Nephron progenitor cell (in vitro differentiated cells): ENCODE measurements at regions not wholly inside any gene's neighbourhood (a gene's known extent, or its start where the extent isn't known, plus 50 kb on each side); places are given as distances from the start of the nearest gene placed in this dataset.

Experiments
- DNase-seq: peaks from one replicate; pipeline ENCODE4 v3.0.0; 2021
- H3K27ac Mint-ChIP-seq: 2 replicates; pipeline ENCODE4 v1.8.0; 2021; ENCODE audit warnings: mild to moderate bottlenecking, moderate library complexity, mixed read lengths
- H3K27me3 Mint-ChIP-seq: 2 replicates; pipeline ENCODE4 v1.8.0; 2021; ENCODE audit warnings: mild to moderate bottlenecking, low read depth, mixed read lengths; ENCODE audit not compliant: poor library complexity
- H3K36me3 Mint-ChIP-seq: 2 replicates; pipeline ENCODE4 v1.8.0; 2021; ENCODE audit warnings: low read depth, mixed read lengths
- H3K4me1 Mint-ChIP-seq: 2 replicates; pipeline ENCODE4 v1.8.0; 2021; ENCODE audit warnings: mixed read lengths
- H3K4me3 Mint-ChIP-seq: 2 replicates; pipeline ENCODE4 v1.8.0; 2021; ENCODE audit warnings: mild to moderate bottlenecking, moderate library complexity, mixed read lengths
- H3K9me3 Mint-ChIP-seq: 2 replicates; pipeline ENCODE4 v1.8.0; 2021; ENCODE audit warnings: mild to moderate bottlenecking, moderate library complexity, mixed read lengths
- CTCF ChIP-seq: fragments of 200-600 bp; sonication (generic); IDR thresholded peaks from 2 replicates; pipeline ENCODE4 v1.5.0; 2021; ENCODE audit warnings: antibody characterized with exemption

GRCh38 chr2:56455642-56456041, 271.9 kb downstream of the CCDC85A start:
- H3K4me3 Mint-ChIP-seq: no peak overlapping the region
- H3K36me3 Mint-ChIP-seq: peaks cover 4% of the 10 kb centered on the region
- peaks cover 16% of the 10 kb centered on the region for H3K9me3 Mint-ChIP-seq
- peaks cover 9% of the 10 kb centered on the region for H3K4me1 Mint-ChIP-seq
- H3K27ac Mint-ChIP-seq: no peak overlapping the region
- DNase-seq: no peak
- H3K27me3 Mint-ChIP-seq: peaks cover 2% of the 10 kb centered on the region
- TF ChIP-seq CTCF: no peak

- peaks cover 2% of the 10 kb centered on the region for H3K27me3 Mint-ChIP-seq
- H3K36me3 Mint-ChIP-seq: no peaks in the 10 kb centered on the region
- peaks cover 5% of the 10 kb centered on the region for H3K4me1 Mint-ChIP-seq
- peaks cover 7% of the 10 kb centered on the region for H3K9me3 Mint-ChIP-seq
- H3K27ac Mint-ChIP-seq: no peak overlapping the region
- DNase-seq: no peak
- no peak for TF ChIP-seq CTCF
- H3K4me3 Mint-ChIP-seq: no peak overlapping the region
These were observed 273.0 kb downstream of the CCDC85A start for GRCh38 chr2:56456791-56457190.

- H3K4me3 Mint-ChIP-seq: no peak overlapping the region
- peaks cover 5% of the 10 kb centered on the region for H3K4me1 Mint-ChIP-seq
- peaks cover 7% of the 10 kb centered on the region for H3K27me3 Mint-ChIP-seq
- no peak overlapping the region for H3K27ac Mint-ChIP-seq
- H3K9me3 Mint-ChIP-seq: no peaks in the 10 kb centered on the region
- no peak for DNase-seq
- H3K36me3 Mint-ChIP-seq: no peaks in the 10 kb centered on the region
- TF ChIP-seq CTCF: no peak
These were observed 276.7 kb downstream of the CCDC85A start for GRCh38 chr2:56460508-56460907.

- H3K4me1 Mint-ChIP-seq: peaks cover 5% of the 10 kb centered on the region
- H3K36me3 Mint-ChIP-seq: no peaks in the 10 kb centered on the region
- no peak for TF ChIP-seq CTCF
- H3K9me3 Mint-ChIP-seq: no peaks in the 10 kb centered on the region
- DNase-seq: no peak
- H3K27ac Mint-ChIP-seq: no peak overlapping the region
- H3K4me3 Mint-ChIP-seq: no peak overlapping the region
- H3K27me3 Mint-ChIP-seq: peaks cover 7% of the 10 kb centered on the region
These were observed 280.3 kb downstream of the CCDC85A start for GRCh38 chr2:56464066-56464465.

GRCh38 chr2:56464613-56465012, 280.8 kb downstream of the CCDC85A start:
- H3K9me3 Mint-ChIP-seq: no peaks in the 10 kb centered on the region
- H3K36me3 Mint-ChIP-seq: no peaks in the 10 kb centered on the region
- DNase-seq: no peak
- no peak overlapping the region for H3K4me3 Mint-ChIP-seq
- H3K4me1 Mint-ChIP-seq: peaks cover 5% of the 10 kb centered on the region
- no peak overlapping the region for H3K27ac Mint-ChIP-seq
- TF ChIP-seq CTCF: no peak
- peaks cover 4% of the 10 kb centered on the region for H3K27me3 Mint-ChIP-seq

- H3K4me3 Mint-ChIP-seq: no peak overlapping the region
- TF ChIP-seq CTCF: no peak
- H3K4me1 Mint-ChIP-seq: no peaks in the 10 kb centered on the region
- H3K27me3 Mint-ChIP-seq: peaks cover 4% of the 10 kb centered on the region
- no peak for DNase-seq
- H3K36me3 Mint-ChIP-seq: no peaks in the 10 kb centered on the region
- no peak overlapping the region for H3K27ac Mint-ChIP-seq
- H3K9me3 Mint-ChIP-seq: no peaks in the 10 kb centered on the region
These were observed 281.7 kb downstream of the CCDC85A start for GRCh38 chr2:56465491-56465890.
